GM10248 (cell line): ENCODE measurements at regions not wholly inside any gene's neighbourhood (a gene's known extent, or its start where the extent isn't known, plus 50 kb on each side); places are given as distances from the start of the nearest gene placed in this dataset.

Experiments used
- CTCF ChIA-PET: fragments of 300-600 bp; sonication (Branson Sonifier 250); formaldehyde crosslinking; extraction: SDS; loops from one replicate; lab custom pipeline; 2021; ENCODE audit warnings: antibody characterized with exemption; lab: Yijun Ruan, JAX
- POLR2A ChIA-PET: fragments of 350-650 bp; sonication (Branson Sonifier 250); formaldehyde crosslinking; extraction: SDS; loops from one replicate; lab custom pipeline; 2020; ENCODE audit warnings: antibody characterized with exemption; lab: Yijun Ruan, JAX
- DNase-seq: peaks from one replicate; pipeline ENCODE4 v3.0.0; 2012; ENCODE audit errors: extremely low spot score
- TF ChIP-seq, protein P1 (sequence below): IDR thresholded peaks from 2 replicates; pipeline ENCODE4 v1.5.1; 2012; ENCODE audit warnings: mild to moderate bottlenecking, low read depth; ENCODE audit errors: extremely low read depth, missing control alignments, control extremely low read depth

- ChIA-PET CTCF (no interaction called here), POLR2A (no interaction called here)
- DNase-seq: no peak
- TF ChIP-seq, protein P1, sequence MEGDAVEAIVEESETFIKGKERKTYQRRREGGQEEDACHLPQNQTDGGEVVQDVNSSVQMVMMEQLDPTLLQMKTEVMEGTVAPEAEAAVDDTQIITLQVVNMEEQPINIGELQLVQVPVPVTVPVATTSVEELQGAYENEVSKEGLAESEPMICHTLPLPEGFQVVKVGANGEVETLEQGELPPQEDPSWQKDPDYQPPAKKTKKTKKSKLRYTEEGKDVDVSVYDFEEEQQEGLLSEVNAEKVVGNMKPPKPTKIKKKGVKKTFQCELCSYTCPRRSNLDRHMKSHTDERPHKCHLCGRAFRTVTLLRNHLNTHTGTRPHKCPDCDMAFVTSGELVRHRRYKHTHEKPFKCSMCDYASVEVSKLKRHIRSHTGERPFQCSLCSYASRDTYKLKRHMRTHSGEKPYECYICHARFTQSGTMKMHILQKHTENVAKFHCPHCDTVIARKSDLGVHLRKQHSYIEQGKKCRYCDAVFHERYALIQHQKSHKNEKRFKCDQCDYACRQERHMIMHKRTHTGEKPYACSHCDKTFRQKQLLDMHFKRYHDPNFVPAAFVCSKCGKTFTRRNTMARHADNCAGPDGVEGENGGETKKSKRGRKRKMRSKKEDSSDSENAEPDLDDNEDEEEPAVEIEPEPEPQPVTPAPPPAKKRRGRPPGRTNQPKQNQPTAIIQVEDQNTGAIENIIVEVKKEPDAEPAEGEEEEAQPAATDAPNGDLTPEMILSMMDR: no peak
Measured at GRCh38 chr18:50453732-50454131, 78.9 kb downstream of the SKA1 start.

- CTCF ChIA-PET: interaction anchor here (0.8 to 1.2 kb wide), 3 partner anchors 10 to 25 kb away, joined by 3 to 4 read pairs (median 3); no protein-coding TSS in a partner anchor
- POLR2A ChIA-PET: no interaction called here
- DNase-seq: no peak
- TF ChIP-seq, protein P1: no peak
Measured at GRCh38 chr18:50454387-50454988, 79.6 kb downstream of the SKA1 start.

DNA sequence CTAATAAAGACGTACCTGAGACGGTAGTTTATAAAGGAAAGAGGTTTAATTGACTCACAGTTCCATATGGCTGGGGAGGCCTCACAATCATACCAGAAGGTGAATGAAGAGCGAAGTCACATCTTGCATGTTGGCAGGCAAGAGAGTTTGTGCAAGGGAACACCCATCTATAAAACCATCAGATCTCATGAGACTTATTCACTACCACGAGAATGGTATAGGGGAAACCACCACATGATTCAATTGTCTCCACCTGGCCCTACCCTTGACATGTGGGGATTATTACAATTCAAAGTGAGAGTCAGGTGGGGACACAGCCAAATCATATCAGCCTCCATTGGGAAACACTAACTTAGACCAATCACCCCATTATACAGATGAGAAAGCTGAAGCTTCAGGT lies 81.4 kb downstream of the SKA1 start:
- DNase-seq: no peak
- CTCF ChIA-PET: no interaction called here
- POLR2A ChIA-PET: no interaction called here
- TF ChIP-seq, protein P1: no peak

- CTCF ChIA-PET: no interaction called here
- TF ChIP-seq, protein P1: no peak
- DNase-seq: no peak
- POLR2A ChIA-PET: no interaction called here
Measured at GRCh38 chr18:50457639-50458038, 82.8 kb downstream of the SKA1 start.

GRCh38 chr18:50458366-50458765 lies 83.5 kb downstream of the SKA1 start:
- CTCF ChIA-PET: interaction anchor here (2.2 kb wide), 1 partner anchor 9 kb away, joined by 5 read pairs; no protein-coding TSS in a partner anchor
- no peak for DNase-seq
- POLR2A ChIA-PET: no interaction called here
- TF ChIP-seq, protein P1: no peak

- ChIA-PET CTCF (interaction anchor here (1.0 to 2.2 kb wide), 2 partner anchors 9 to 11 kb away, joined by 3 to 5 read pairs; no protein-coding TSS in a partner anchor), POLR2A (no interaction called here)
- TF ChIP-seq, protein P1: no peak
- DNase-seq: no peak
Measured at GRCh38 chr18:50458796-50459195, 84.0 kb downstream of the SKA1 start.
